ENCODE measurements at regions not wholly inside any gene's neighbourhood (a gene's known extent, or its start where the extent isn't known, plus 50 kb on each side); places are given as distances from the start of the nearest gene placed in this dataset.

- no peak for TF ChIP-seq GATA3 (IDR thresholded peaks at IDR 0.05; ENCODE audit: low read depth, low read length)
- TF ChIP-seq GATA2 (IDR thresholded peaks at IDR 0.05; ENCODE audit: low read depth, low read length) = no peak
Measured at GRCh38 chr13:65872448-65872847, 1357.7 kb downstream of the PCDH9 start.
